ENCODE measurements at regions not wholly inside any gene's neighbourhood (a gene's known extent, or its start where the extent isn't known, plus 50 kb on each side); places are given as distances from the start of the nearest gene placed in this dataset.

DNA sequence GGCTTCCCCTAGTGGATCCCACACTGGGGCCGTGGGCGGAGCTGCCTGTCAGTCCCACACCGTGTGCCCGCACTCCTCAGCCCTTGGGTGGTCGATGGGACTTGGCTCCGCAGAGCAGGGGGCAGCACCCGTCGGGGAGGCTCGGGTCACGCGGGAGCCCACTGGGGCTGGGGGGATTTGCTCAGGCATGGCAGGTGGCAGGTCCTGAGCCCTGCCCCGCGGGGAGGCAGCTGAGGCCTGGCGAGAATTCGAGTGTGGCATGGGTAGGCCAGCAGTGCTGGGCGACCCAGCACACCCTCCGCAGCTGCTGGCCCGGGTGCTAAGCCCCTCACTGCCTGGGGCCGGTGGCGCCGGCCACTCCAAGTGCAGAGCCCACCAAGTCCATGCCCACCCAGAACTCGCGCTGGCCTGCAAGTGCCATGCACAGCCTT, 481.7 kb upstream of the PRR20A start:
- TF ChIP-seq, protein P1, sequence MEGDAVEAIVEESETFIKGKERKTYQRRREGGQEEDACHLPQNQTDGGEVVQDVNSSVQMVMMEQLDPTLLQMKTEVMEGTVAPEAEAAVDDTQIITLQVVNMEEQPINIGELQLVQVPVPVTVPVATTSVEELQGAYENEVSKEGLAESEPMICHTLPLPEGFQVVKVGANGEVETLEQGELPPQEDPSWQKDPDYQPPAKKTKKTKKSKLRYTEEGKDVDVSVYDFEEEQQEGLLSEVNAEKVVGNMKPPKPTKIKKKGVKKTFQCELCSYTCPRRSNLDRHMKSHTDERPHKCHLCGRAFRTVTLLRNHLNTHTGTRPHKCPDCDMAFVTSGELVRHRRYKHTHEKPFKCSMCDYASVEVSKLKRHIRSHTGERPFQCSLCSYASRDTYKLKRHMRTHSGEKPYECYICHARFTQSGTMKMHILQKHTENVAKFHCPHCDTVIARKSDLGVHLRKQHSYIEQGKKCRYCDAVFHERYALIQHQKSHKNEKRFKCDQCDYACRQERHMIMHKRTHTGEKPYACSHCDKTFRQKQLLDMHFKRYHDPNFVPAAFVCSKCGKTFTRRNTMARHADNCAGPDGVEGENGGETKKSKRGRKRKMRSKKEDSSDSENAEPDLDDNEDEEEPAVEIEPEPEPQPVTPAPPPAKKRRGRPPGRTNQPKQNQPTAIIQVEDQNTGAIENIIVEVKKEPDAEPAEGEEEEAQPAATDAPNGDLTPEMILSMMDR (IDR thresholded peaks at IDR 0.05): no peak
- no peak for TF ChIP-seq EZH2 (IDR thresholded peaks at IDR 0.05; ENCODE audit: borderline replicate concordance, insufficient read depth, low read depth, low read length, poor library complexity, severe bottlenecking)
- no peak overlapping the region for H3K4me3 Mint-ChIP-seq
- H3K4me2 ChIP-seq (replicated peaks; ENCODE audit: low read depth, low read length, poor library complexity, severe bottlenecking): no peak overlapping the region
- no peaks in the 10 kb centered on the region for H3K79me2 ChIP-seq (ENCODE audit: control insufficient read depth, insufficient read depth, low read length)
- H3K27ac Mint-ChIP-seq: no peak overlapping the region
- H3K4me1 Mint-ChIP-seq: no peaks in the 10 kb centered on the region
- ChIA-PET CTCF (no interaction called here), POLR2A (no interaction called here)
- WGBS (ENCODE audit: insufficient coverage): 96% methylated on average over 23 of the region's 23 CpGs
- no peaks in the 10 kb centered on the region for H3K27me3 ChIP-seq (replicated peaks in 1 of 4; ENCODE audit: control extremely low read depth in 1 of 4, control insufficient read depth in 3 of 4, insufficient read depth in 4 of 4, low read length in 3 of 4)
- peaks cover 4% of the 10 kb centered on the region for H3K9me3 Mint-ChIP-seq (ENCODE audit: insufficient read depth)
- H3K9me3 ChIP-seq (ENCODE audit: control extremely low read depth in 1 of 3, control insufficient read depth in 2 of 3, insufficient read depth in 1 of 3, low read length in 2 of 3): peaks cover 0 to 13% (median 1%) of the 10 kb centered on the region in 3 donors
- no peaks in the 10 kb centered on the region for H3K4me1 ChIP-seq (ENCODE audit: control insufficient read depth in 2 of 2, insufficient read depth in 2 of 2, low read length in 2 of 2)
- ATAC-seq (ENCODE audit: low read depth) (no peak), DNase-seq (no peak)
- no peak overlapping the region for H3K4me3 ChIP-seq (ENCODE audit: control extremely low read depth in 1 of 5, extremely low read depth in 1 of 5, insufficient read depth in 1 of 5, low read depth in 2 of 5, low read length in 4 of 5)
- H3K27me3 Mint-ChIP-seq: no peaks in the 10 kb centered on the region
- H3K27ac ChIP-seq (ENCODE audit: low read length in 2 of 2): no peak overlapping the region
- no peak overlapping the region for H2AFZ ChIP-seq (ENCODE audit: insufficient read depth, low read depth, low read length, poor library complexity, severe bottlenecking)
- H3K36me3 ChIP-seq (replicated peaks in 1 of 2; ENCODE audit: control extremely low read depth in 1 of 2, control insufficient read depth in 1 of 2, extremely low read depth in 1 of 2, insufficient read depth in 2 of 2, low read length in 1 of 2): no peaks in the 10 kb centered on the region
- intact Hi-C loops (cut with micrococcal nuclease): no loop called here
- no peak overlapping the region for H3K9ac ChIP-seq (ENCODE audit: low read length)
- H4K20me1 ChIP-seq (ENCODE audit: control insufficient read depth, insufficient read depth, low read length, poor library complexity, severe bottlenecking): no peaks in the 10 kb centered on the region

DNA sequence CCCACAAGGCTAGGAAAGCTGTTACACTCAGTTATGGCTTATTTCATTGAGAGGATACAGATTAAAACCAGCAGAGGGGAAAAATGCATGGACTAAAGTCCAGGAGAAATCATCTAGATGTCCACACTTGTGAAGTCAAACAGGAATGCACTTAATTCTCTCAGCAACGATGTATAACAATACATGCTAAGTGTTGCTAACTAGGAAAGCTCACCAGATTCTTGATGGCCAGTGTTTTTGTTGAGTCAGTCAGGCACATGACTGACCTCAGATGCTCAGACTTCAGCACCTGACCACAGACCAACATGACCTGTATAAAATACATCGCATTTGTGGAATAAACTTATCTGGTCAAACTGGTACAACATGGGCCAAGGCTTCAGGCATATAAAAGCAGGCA, 470.2 kb upstream of the PRR20A start:
- intact Hi-C loops (cut with micrococcal nuclease): no loop called here

More for the DNA sequence above, 470.2 kb upstream of the PRR20A start:
- Histone ChIP-seq H3K27me3 (replicated peaks in 1 of 4; ENCODE audit: control extremely low read depth in 1 of 4, control insufficient read depth in 3 of 4, insufficient read depth in 4 of 4, low read length in 3 of 4) (no peaks in the 10 kb centered on the region), H3K79me2 (ENCODE audit: control insufficient read depth, insufficient read depth, low read length) (no peaks in the 10 kb centered on the region), H3K4me1 (ENCODE audit: control insufficient read depth in 2 of 2, insufficient read depth in 2 of 2, low read length in 2 of 2) (no peaks in the 10 kb centered on the region), H2AFZ (ENCODE audit: insufficient read depth, low read depth, low read length, poor library complexity, severe bottlenecking) (no peak overlapping the region), H3K9me3 (ENCODE audit: control extremely low read depth in 1 of 3, control insufficient read depth in 2 of 3, insufficient read depth in 1 of 3, low read length in 2 of 3) (peaks cover 0 to 5% (median 0%) of the 10 kb centered on the region in 3 donors), H3K4me3 (ENCODE audit: control extremely low read depth in 1 of 5, extremely low read depth in 1 of 5, insufficient read depth in 1 of 5, low read depth in 2 of 5, low read length in 4 of 5) (no peak overlapping the region), H4K20me1 (ENCODE audit: control insufficient read depth, insufficient read depth, low read length, poor library complexity, severe bottlenecking) (no peaks in the 10 kb centered on the region), H3K4me2 (replicated peaks; ENCODE audit: low read depth, low read length, poor library complexity, severe bottlenecking) (no peak overlapping the region), H3K9ac (ENCODE audit: low read length) (no peak overlapping the region), H3K36me3 (replicated peaks in 1 of 2; ENCODE audit: control extremely low read depth in 1 of 2, control insufficient read depth in 1 of 2, extremely low read depth in 1 of 2, insufficient read depth in 2 of 2, low read length in 1 of 2) (no peaks in the 10 kb centered on the region), H3K27ac (ENCODE audit: low read length in 2 of 2) (no peak overlapping the region)
- CTCF ChIA-PET: no interaction called here
- DNase-seq (no peak), ATAC-seq (ENCODE audit: low read depth) (no peak)
- TF ChIP-seq, protein P1 (IDR thresholded peaks at IDR 0.05): no peak
- no peak for TF ChIP-seq EZH2 (IDR thresholded peaks at IDR 0.05; ENCODE audit: borderline replicate concordance, insufficient read depth, low read depth, low read length, poor library complexity, severe bottlenecking)
- peaks cover 2% of the 10 kb centered on the region for H3K9me3 Mint-ChIP-seq (ENCODE audit: insufficient read depth)
- POLR2A ChIA-PET: no interaction called here
- no peak overlapping the region for H3K27ac Mint-ChIP-seq
- H3K4me1 Mint-ChIP-seq: no peaks in the 10 kb centered on the region
- no peak overlapping the region for H3K4me3 Mint-ChIP-seq
- 81% methylated on average over 2 of the region's 2 CpGs for WGBS (ENCODE audit: insufficient coverage)
- H3K27me3 Mint-ChIP-seq: no peaks in the 10 kb centered on the region

Data from B cell (primary cell).